ENCODE measurements at regions not wholly inside any gene's neighbourhood (a gene's known extent, or its start where the extent isn't known, plus 50 kb on each side); places are given as distances from the start of the nearest gene placed in this dataset.

DNA sequence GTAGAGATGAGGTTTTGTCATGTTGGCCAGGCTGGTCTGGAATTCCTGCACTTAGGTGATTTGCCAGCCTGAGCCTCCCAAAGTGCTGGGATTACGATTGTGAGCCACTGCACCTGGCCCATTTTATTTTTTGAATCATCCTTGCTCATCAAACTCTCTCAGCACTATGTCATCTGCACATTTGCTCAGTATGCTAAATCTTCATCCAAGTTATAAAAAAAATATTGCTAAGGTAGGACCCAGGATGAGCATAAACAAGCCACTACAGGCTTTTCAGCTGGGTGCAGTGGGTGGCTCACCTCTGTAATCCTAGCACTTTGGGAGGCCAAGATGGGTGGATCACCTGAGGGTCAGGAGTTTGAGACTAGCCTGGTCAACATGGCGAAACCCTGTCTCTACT, 510.1 kb upstream of the LARGE1 start:
- 76 to 90% methylated on average over 2 of the region's 2 CpGs for WGBS, 2 donors
- Histone ChIP-seq H3K27me3 (no peaks in the 10 kb centered on the region), H3K27ac (no peak overlapping the region), H3K9me3 (no peaks in the 10 kb centered on the region), H3K36me3 (no peaks in the 10 kb centered on the region), H3K4me1 (no peaks in the 10 kb centered on the region), H3K4me3 (no peak overlapping the region)
- no peak for TF ChIP-seq EP300 (IDR thresholded peaks at IDR 0.05)
- TF ChIP-seq POLR2A (IDR thresholded peaks at IDR 0.05): no peak
- TF ChIP-seq, protein P1, sequence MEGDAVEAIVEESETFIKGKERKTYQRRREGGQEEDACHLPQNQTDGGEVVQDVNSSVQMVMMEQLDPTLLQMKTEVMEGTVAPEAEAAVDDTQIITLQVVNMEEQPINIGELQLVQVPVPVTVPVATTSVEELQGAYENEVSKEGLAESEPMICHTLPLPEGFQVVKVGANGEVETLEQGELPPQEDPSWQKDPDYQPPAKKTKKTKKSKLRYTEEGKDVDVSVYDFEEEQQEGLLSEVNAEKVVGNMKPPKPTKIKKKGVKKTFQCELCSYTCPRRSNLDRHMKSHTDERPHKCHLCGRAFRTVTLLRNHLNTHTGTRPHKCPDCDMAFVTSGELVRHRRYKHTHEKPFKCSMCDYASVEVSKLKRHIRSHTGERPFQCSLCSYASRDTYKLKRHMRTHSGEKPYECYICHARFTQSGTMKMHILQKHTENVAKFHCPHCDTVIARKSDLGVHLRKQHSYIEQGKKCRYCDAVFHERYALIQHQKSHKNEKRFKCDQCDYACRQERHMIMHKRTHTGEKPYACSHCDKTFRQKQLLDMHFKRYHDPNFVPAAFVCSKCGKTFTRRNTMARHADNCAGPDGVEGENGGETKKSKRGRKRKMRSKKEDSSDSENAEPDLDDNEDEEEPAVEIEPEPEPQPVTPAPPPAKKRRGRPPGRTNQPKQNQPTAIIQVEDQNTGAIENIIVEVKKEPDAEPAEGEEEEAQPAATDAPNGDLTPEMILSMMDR (IDR thresholded peaks at IDR 0.05): no peak
- TF ChIP-seq POLR2AphosphoS5 (IDR thresholded peaks at IDR 0.05): no peak
- DNase-seq: no peak
- intact Hi-C loops (cut with DNase I): no loop called here

DNA sequence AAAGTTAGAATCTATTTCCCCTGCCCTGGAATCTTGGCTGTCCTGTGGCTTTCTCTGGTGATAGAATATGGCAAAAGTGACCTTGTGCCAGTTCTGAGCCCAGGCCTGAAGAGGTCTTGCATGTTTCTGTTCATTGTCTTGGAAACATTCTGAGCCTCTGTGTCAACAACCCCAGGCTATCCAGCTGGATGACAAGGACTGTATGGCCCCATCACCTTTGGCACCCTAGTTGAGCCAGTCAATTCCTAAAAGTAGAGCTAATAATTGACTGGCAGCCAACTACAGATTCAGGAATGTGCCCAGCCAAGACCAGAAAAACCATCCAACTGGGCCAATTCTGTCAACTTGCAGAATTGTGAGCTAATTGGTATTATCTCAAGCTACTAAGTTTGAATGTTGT, 514.1 kb upstream of the LARGE1 start:
- intact Hi-C loops (cut with DNase I): no loop called here
- H3K36me3 ChIP-seq: no peaks in the 10 kb centered on the region
- TF ChIP-seq, protein P1 (IDR thresholded peaks at IDR 0.05): no peak
- TF ChIP-seq POLR2AphosphoS5 (IDR thresholded peaks at IDR 0.05) (no peak), POLR2A (IDR thresholded peaks at IDR 0.05) (no peak), EP300 (IDR thresholded peaks at IDR 0.05) (no peak)
- H3K27ac ChIP-seq: no peak overlapping the region
- H3K27me3 ChIP-seq: no peaks in the 10 kb centered on the region
- no peaks in the 10 kb centered on the region for H3K9me3 ChIP-seq
- no peaks in the 10 kb centered on the region for H3K4me1 ChIP-seq
- DNase-seq: no peak
- H3K4me3 ChIP-seq: no peak overlapping the region

DNA sequence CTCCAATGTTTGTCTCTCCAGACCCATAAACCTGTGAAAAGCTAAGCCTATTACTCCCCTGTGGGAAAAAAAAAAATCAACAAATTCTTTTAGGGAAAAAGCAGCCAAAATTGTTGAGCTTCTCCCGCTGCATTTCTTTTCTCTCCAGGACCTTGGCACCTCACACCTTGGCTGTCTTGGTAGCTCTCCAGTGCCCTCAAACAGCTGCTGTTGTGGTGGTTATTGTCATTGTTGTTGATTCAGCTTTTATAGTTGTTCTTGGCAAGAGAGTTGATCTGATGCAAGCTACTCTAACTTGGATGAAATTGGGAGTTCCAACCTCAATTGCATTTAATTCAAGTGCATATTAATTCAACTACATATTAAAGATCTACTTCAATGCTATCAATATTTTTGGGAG, 516.9 kb upstream of the LARGE1 start:
- WGBS, 2 donors: 19 to 74% methylated on average over 1 of the region's 1 CpG
- TF ChIP-seq POLR2A (IDR thresholded peaks at IDR 0.05): no peak
- TF ChIP-seq, protein P1 (IDR thresholded peaks at IDR 0.05): no peak
- no peak for TF ChIP-seq EP300 (IDR thresholded peaks at IDR 0.05)
- no peak for TF ChIP-seq POLR2AphosphoS5 (IDR thresholded peaks at IDR 0.05)
- H3K4me1 ChIP-seq: no peaks in the 10 kb centered on the region
- no peaks in the 10 kb centered on the region for H3K27me3 ChIP-seq
- no peaks in the 10 kb centered on the region for H3K9me3 ChIP-seq
- H3K36me3 ChIP-seq: no peaks in the 10 kb centered on the region
- no peak overlapping the region for H3K27ac ChIP-seq
- DNase-seq: no peak
- H3K4me3 ChIP-seq: no peak overlapping the region
- intact Hi-C loops (cut with DNase I): no loop called here

DNA sequence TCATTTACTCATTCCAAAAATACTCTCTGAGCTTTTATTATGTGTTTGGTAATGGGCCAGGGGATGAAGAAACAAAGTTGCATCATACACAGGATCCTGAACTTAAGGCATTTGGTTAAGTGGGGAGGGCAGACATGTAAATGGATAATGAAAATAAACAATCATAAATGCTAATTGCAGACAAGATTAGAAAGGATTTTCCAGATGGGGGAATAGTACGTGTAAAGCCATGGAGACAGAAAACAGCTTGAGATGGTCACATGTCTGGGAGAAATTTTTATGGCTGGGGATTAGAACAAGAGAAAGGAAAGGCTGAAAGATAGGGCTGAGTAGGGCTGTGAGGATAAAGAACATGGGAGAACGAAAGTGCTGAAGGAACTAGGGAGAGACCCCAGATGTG, 534.3 kb upstream of the LARGE1 start:
- TF ChIP-seq EP300 (IDR thresholded peaks at IDR 0.05) (no peak), POLR2A (IDR thresholded peaks at IDR 0.05) (no peak), POLR2AphosphoS5 (IDR thresholded peaks at IDR 0.05) (no peak)
- TF ChIP-seq, protein P1 (IDR thresholded peaks at IDR 0.05): no peak
- H3K4me3 ChIP-seq: no peak overlapping the region
- H3K27ac ChIP-seq: no peak overlapping the region
- no peak for DNase-seq
- no peaks in the 10 kb centered on the region for H3K4me1 ChIP-seq
- H3K9me3 ChIP-seq: no peaks in the 10 kb centered on the region
- H3K27me3 ChIP-seq: no peaks in the 10 kb centered on the region
- intact Hi-C loops (cut with DNase I): no loop called here
- H3K36me3 ChIP-seq: no peaks in the 10 kb centered on the region
- WGBS, 2 donors: 24 to 49% methylated on average over 2 of the region's 2 CpGs

DNA sequence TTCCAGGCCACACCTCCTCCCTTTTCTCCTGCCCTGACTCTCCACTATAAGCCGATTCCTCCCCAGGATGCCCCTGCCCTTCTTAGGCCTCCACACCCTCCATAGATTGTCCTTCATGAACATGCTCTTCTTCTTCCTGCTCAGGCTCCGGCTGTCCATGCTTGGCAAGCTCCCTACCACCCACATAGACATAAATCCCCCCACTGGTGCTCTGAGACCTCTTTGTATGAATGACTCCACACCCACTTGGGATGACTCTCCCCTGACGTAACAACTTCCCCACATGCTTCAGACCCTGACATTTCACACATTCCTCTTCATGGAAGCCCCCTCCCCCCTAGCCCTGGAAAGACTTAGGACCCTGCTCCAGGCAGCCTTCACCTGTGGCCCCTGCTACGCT, 542.5 kb upstream of the LARGE1 start:
- H3K4me1 ChIP-seq: no peaks in the 10 kb centered on the region
- H3K9me3 ChIP-seq: no peaks in the 10 kb centered on the region
- no peaks in the 10 kb centered on the region for H3K27me3 ChIP-seq
- H3K36me3 ChIP-seq: no peaks in the 10 kb centered on the region
- intact Hi-C loops (cut with DNase I): no loop called here
- H3K4me3 ChIP-seq: no peak overlapping the region
- TF ChIP-seq EP300 (IDR thresholded peaks at IDR 0.05) (no peak), POLR2AphosphoS5 (IDR thresholded peaks at IDR 0.05) (no peak), POLR2A (IDR thresholded peaks at IDR 0.05) (no peak)
- TF ChIP-seq, protein P1 (IDR thresholded peaks at IDR 0.05): no peak
- H3K27ac ChIP-seq: no peak overlapping the region
- DNase-seq: no peak
- WGBS, 2 donors: 80 to 87% methylated on average over 4 of the region's 4 CpGs
